ENCODE measurements at regions not wholly inside any gene's neighbourhood (a gene's known extent, or its start where the extent isn't known, plus 50 kb on each side); places are given as distances from the start of the nearest gene placed in this dataset.

GRCh38 chr6:16904957-16905356, 143.7 kb upstream of the ATXN1 start:
- H3K27ac ChIP-seq = no peak overlapping the region
- TF ChIP-seq CTCF (conservative IDR thresholded peaks at IDR 0.05) = no peak
- TF ChIP-seq ZFX (IDR thresholded peaks at IDR 0.05) = no peak

- no peak overlapping the region for H3K27ac ChIP-seq
- TF ChIP-seq CTCF (conservative IDR thresholded peaks at IDR 0.05) = no peak
- TF ChIP-seq ZFX (IDR thresholded peaks at IDR 0.05) = no peak
Measured at GRCh38 chr6:16903470-16903869, 142.2 kb upstream of the ATXN1 start.

GRCh38 chr6:16902502-16902901, 141.2 kb upstream of the ATXN1 start:
- no peak overlapping the region for H3K27ac ChIP-seq
- no peak for TF ChIP-seq CTCF (conservative IDR thresholded peaks at IDR 0.05)
- TF ChIP-seq ZFX (IDR thresholded peaks at IDR 0.05) = no peak

GRCh38 chr6:16901782-16902181, 140.5 kb upstream of the ATXN1 start:
- H3K27ac ChIP-seq = no peak overlapping the region
- TF ChIP-seq ZFX (IDR thresholded peaks at IDR 0.05) = no peak
- TF ChIP-seq CTCF (conservative IDR thresholded peaks at IDR 0.05) = no peak

- no peak overlapping the region for H3K27ac ChIP-seq
Measured at GRCh38 chr6:16901306-16901705, 140.0 kb upstream of the ATXN1 start.

GRCh38 chr6:16898640-16899396, 137.6 kb upstream of the ATXN1 start:
- H3K27ac ChIP-seq = no peak overlapping the region
- TF ChIP-seq ZFX (IDR thresholded peaks at IDR 0.05) (no peak), CTCF (conservative IDR thresholded peaks at IDR 0.05) (no peak)

More at GRCh38 chr6:16901306-16901705, 140.0 kb upstream of the ATXN1 start:
- TF ChIP-seq ZFX (IDR thresholded peaks at IDR 0.05) = no peak
- no peak for TF ChIP-seq CTCF (conservative IDR thresholded peaks at IDR 0.05)

- H3K27ac ChIP-seq = no peak overlapping the region
- TF ChIP-seq CTCF (conservative IDR thresholded peaks at IDR 0.05) = no peak
- no peak for TF ChIP-seq ZFX (IDR thresholded peaks at IDR 0.05)
Measured at GRCh38 chr6:16897669-16898068, 136.4 kb upstream of the ATXN1 start.
